ENCODE measurements at regions not wholly inside any gene's neighbourhood (a gene's known extent, or its start where the extent isn't known, plus 50 kb on each side); places are given as distances from the start of the nearest gene placed in this dataset.

- no peak for DNase-seq
Measured at GRCh38 chr6:26149240-26149639, 62.0 kb downstream of the HFE start.

DNA sequence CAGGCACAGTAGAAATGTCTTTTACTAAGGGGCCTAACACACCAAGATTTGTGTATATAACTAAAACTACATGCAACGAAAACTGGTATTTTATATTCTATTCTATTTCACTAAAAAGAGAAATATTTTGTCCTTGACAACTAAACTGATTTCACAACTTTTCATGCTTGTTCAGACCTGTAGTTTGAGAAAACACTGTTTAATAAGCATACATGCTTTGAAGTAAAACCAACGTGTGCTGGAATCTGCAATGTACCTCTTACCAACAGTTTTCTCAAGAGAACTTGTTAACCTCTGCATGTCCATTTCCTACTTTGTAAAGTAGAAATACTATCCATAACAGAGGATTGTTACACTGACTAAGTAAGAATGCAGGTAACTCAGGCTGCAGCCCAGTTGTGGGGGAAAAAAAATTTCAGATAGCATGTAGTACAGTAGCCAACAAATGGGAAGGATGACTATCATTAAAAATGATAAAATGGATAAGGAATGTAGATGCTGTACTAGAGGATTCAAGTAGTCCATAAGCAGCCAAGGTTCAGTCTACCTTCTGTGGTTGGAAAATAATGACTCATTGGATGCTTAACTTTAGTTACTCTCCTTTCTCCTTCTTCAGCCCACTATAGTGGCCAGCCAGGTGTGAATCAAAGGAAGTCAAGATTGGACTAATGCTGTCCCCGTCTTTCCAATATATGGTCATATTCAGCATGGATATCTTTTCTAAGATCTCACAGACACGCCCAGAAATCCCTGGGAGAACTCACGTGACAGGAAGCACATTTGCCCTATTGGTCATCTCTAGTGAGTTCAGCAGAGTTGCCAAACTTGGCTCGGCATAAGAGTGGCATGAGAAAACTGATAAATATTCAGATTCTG, 65.2 kb downstream of the HFE start:
- peak; percentile 76 for DNase-seq

GRCh38 chr6:26155061-26155930, 68.1 kb downstream of the HFE start:
- peak; percentile 64 for DNase-seq

GRCh38 chr6:26156105-26156849, 69.0 kb downstream of the HFE start:
- DNase-seq, result peak; percentile 88

DNA sequence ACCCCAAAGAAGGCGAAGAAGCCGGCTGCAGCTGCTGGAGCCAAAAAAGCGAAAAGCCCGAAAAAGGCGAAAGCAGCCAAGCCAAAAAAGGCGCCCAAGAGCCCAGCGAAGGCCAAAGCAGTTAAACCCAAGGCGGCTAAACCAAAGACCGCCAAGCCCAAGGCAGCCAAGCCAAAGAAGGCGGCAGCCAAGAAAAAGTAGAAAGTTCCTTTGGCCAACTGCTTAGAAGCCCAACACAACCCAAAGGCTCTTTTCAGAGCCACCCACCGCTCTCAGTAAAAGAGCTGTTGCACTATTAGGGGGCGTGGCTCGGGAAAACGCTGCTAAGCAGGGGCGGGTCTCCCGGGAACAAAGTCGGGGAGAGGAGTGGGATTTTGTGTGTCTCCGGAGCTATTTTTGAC, 69.6 kb downstream of the HFE start:
- DNase-seq, result peak; percentile 55

DNA sequence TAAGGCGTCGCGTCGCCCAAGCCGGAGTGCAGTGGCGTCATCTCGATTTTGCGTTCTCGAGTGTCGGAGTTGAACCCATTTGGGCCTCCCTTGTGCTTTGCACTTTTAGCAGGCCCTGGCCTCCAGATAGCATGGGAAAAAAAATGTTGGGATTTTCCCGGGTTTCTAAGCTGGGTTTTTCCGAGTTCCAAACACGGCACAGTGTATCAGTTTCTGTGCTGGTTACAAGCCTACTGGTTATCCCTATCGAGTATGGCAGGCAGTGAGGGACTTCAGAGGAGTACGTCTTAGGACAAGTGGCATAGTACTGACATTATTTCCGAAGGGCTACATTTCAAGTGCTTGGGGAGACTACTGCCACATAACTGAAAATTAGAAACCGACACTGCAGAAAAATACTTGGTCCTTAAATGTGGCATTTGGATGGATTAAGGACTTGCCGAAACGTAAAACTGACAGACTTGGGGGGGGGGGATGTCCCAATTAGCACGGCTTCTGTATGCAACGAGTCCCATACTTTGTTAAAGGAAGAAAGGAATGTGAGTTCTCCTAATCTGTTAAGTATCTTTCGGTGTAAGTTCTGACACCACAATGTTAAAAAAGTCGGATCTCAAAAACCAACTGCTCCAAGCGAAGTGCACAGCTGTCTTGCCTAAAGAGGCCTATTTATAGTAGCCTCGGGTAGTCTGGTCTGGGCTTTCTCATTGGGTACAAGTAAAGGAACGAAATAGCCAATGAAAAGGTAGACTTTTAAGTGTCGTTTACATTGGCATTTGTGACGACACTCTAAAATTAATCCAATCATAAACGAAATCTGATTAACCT, 70.2 kb downstream of the HFE start:
- DNase-seq, result peak; percentile 99

DNA sequence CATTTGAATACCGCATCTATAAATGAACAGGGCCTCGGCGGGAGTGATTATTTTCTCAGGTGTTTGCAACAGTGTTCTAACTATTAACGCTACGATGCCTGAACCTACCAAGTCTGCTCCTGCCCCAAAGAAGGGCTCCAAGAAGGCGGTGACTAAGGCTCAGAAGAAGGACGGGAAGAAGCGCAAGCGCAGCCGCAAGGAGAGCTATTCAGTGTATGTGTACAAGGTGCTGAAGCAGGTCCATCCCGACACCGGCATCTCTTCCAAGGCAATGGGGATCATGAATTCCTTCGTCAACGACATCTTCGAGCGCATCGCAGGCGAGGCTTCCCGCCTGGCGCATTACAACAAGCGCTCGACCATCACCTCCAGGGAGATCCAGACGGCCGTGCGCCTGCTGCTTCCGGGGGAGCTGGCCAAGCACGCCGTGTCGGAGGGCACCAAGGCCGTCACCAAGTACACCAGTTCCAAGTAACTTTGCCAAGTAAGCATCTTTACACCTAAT, 70.9 kb downstream of the HFE start:
- DNase-seq, result no peak

GRCh38 chr6:26158581-26159356, 71.5 kb downstream of the HFE start:
- DNase-seq, result peak; percentile 43

GRCh38 chr6:26159357-26160273, 72.4 kb downstream of the HFE start:
- DNase-seq, result peak; percentile 43

GRCh38 chr6:26161322-26161721, 74.1 kb downstream of the HFE start:
- DNase-seq, result no peak

- DNase-seq, result no peak
Measured at GRCh38 chr6:26162399-26162798, 75.2 kb downstream of the HFE start.

GRCh38 chr6:26163427-26164119, 76.3 kb downstream of the HFE start:
- DNase-seq, result no peak

GRCh38 chr6:26164120-26164505, 76.9 kb downstream of the HFE start:
- no peak for DNase-seq

- no peak for DNase-seq
Measured at GRCh38 chr6:26165261-26165790, 78.1 kb downstream of the HFE start.

GRCh38 chr6:26170181-26170580, 83.0 kb downstream of the HFE start:
- no peak for DNase-seq

- no peak for DNase-seq
Measured at GRCh38 chr6:26170951-26171841, 84.0 kb downstream of the HFE start.

GRCh38 chr6:26172608-26172968, 85.4 kb downstream of the HFE start:
- peak; percentile 78 for DNase-seq

DNA sequence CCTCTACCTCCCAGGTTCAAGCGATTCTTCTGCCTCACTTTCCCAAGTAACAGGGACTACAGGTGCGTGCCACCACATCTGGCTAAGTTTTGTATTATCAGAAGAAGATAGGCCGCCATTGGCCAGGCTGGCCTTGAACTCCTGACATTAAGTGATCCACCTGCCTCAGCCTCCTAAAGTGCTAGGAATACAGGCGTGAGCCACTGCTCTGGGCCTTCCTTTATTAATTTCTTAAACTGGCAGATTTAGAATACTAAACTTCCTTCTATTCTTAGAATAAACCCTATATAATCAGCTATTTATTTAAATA, 86.6 kb downstream of the HFE start:
- no peak for DNase-seq

Data from kidney glomerular epithelial cell (primary cell).